HG02973 (cell line): ENCODE measurements at regions not wholly inside any gene's neighbourhood (a gene's known extent, or its start where the extent isn't known, plus 50 kb on each side); places are given as distances from the start of the nearest gene placed in this dataset.

Experiments used
- ATAC-seq: cut with Tn5 transposase; IDR thresholded peaks from one replicate; pipeline ENCODE4 v1.9.1; 2021; ENCODE audit warnings: moderate library complexity; ENCODE audit not compliant: unreplicated experiment

GRCh38 chr18:45222180-45222579 is 393.1 kb upstream of the SLC14A2 start:
- no peak for ATAC-seq

GRCh38 chr18:45227001-45227742 is 388.1 kb upstream of the SLC14A2 start:
- ATAC-seq: no peak

GRCh38 chr18:45228796-45229388 is 386.4 kb upstream of the SLC14A2 start:
- ATAC-seq: no peak

GRCh38 chr18:45231617-45232016 is 383.7 kb upstream of the SLC14A2 start:
- ATAC-seq: no peak

- no peak for ATAC-seq
Observed at GRCh38 chr18:45232061-45232460, 383.2 kb upstream of the SLC14A2 start.

- ATAC-seq: no peak
Observed at GRCh38 chr18:45236676-45237075, 378.6 kb upstream of the SLC14A2 start.

GRCh38 chr18:45237343-45238098 is 377.8 kb upstream of the SLC14A2 start:
- no peak for ATAC-seq

- ATAC-seq: no peak
Observed at GRCh38 chr18:45241271-45241670, 374.0 kb upstream of the SLC14A2 start.

GRCh38 chr18:45241982-45242565 is 373.2 kb upstream of the SLC14A2 start:
- no peak for ATAC-seq

- ATAC-seq: no peak
Observed at GRCh38 chr18:45243340-45244110, 371.8 kb upstream of the SLC14A2 start.

- no peak for ATAC-seq
Observed at GRCh38 chr18:45245091-45245511, 370.2 kb upstream of the SLC14A2 start.

GRCh38 chr18:45248240-45248903 is 366.9 kb upstream of the SLC14A2 start:
- ATAC-seq: no peak

- no peak for ATAC-seq
Observed at GRCh38 chr18:45249246-45249661, 366.0 kb upstream of the SLC14A2 start.

- ATAC-seq: no peak
Observed at GRCh38 chr18:45250479-45250878, 364.8 kb upstream of the SLC14A2 start.

GRCh38 chr18:45251236-45251635 is 364.0 kb upstream of the SLC14A2 start:
- no peak for ATAC-seq

- no peak for ATAC-seq
Observed at GRCh38 chr18:45252474-45252873, 362.8 kb upstream of the SLC14A2 start.

- ATAC-seq: no peak
Observed at GRCh38 chr18:45253056-45253565, 362.2 kb upstream of the SLC14A2 start.

- no peak for ATAC-seq
Observed at GRCh38 chr18:45253973-45254708, 361.1 kb upstream of the SLC14A2 start.

GRCh38 chr18:45254709-45255082 is 360.6 kb upstream of the SLC14A2 start:
- no peak for ATAC-seq
